Heart left ventricle (tissue), 13 donors: ENCODE measurements at regions not wholly inside any gene's neighbourhood (a gene's known extent, or its start where the extent isn't known, plus 50 kb on each side); places are given as distances from the start of the nearest gene placed in this dataset.

Source experiments
- CTCF ChIP-seq, 12 donors: fragments of 200-600 bp; sonication (generic) in 4 of 12; IDR thresholded peaks; one replicate each; pipeline versions ENCODE4 v1.5.0 to v1.8.0; 2018 to 2022; ENCODE audit warnings: antibody characterized with exemption in 12 of 12, mild to moderate bottlenecking in 5 of 12
- POLR2A ChIP-seq, 2 donors: fragments of 450-650 bp; IDR thresholded peaks; one replicate each; pipeline ENCODE4 v1.6.1; 2017; ENCODE audit warnings: antibody characterized with exemption in 2 of 2, mild to moderate bottlenecking in 2 of 2, moderate library complexity in 2 of 2
- donor health status: ischemic (EF 13 %, LVEDD 7.1; RV severe dilation, severe dysfunction).
- donor health status: DM: no; HTN: yes; CAD: no.
- donor health status: DM: no; HTN: no; CAD: no.
- donor health status: ischemic (EF 25% LVEDD 6.9; RV normal size, moderate dysfunction).
- donor health status: ischemic (EF 25% LVEDD 5.7; RV mildly dilated, moderate dysfunction).
- donor health status: ischemic (EF 35%, LVEDD 5.7; RV mildly dilated, moderate dysfunction).
- donor health status: nonischemic (EF 11% LVEDD 7.7; RV severe dilation, severe dysfunction).
- donor health status: DM: yes; HTN: yes; CAD: no.
- donor health status: PGD.
- donor health status: ischemic (EF 29% LVEDD 5.4; RV normal size, mild dysfunction).
- donor health status: nonischemic (EF 23%, LVEDD 6.1; RV moderate dilation, normal function).

- TF ChIP-seq CTCF (IDR thresholded peaks at IDR 0.05) = no peak
- no peak for TF ChIP-seq POLR2A (IDR thresholded peaks at IDR 0.05)
Measured at GRCh38 chrX:42837747-42838146, 59.8 kb upstream of the PPP1R2C start.
